C4-2B (cell line): ENCODE measurements at regions not wholly inside any gene's neighbourhood (a gene's known extent, or its start where the extent isn't known, plus 50 kb on each side); places are given as distances from the start of the nearest gene placed in this dataset.

Experiments used
- CTCF ChIP-seq: fragments of 450-650 bp; conservative IDR thresholded peaks from 2 replicates; pipeline ENCODE4 v1.5.1; 2017; ENCODE audit warnings: mild to moderate bottlenecking
- ZFX ChIP-seq: fragments of 450-650 bp; IDR thresholded peaks from 2 replicates; pipeline ENCODE4 v1.6.1; 2017

- TF ChIP-seq CTCF (no peak), ZFX (no peak)
Observed at GRCh38 chr22:48563118-48563965, 1264.3 kb downstream of the BRD1 start.
